Stomach (tissue), 8 donors: ENCODE measurements at regions not wholly inside any gene's neighbourhood (a gene's known extent, or its start where the extent isn't known, plus 50 kb on each side); places are given as distances from the start of the nearest gene placed in this dataset.

Source experiments
- DNase-seq, 2 donors: peaks; one replicate each; pipeline versions ENCODE4 v3.0.0 to v3.0.0-alpha.2; 2013 to 2019
- H3K27ac ChIP-seq, 5 donors: fragments of 200-600 bp in 4 of 5; sonication (generic) in 4 of 5; one replicate each; pipeline ENCODE4 v1.5.1; 2013 to 2019; ENCODE audit warnings: mild to moderate bottlenecking in 1 of 5, moderate library complexity in 1 of 5
- H3K27me3 ChIP-seq, 3 donors: fragments of 200-600 bp; sonication (generic); one replicate each; pipeline ENCODE4 v1.5.1; 2017 to 2019; ENCODE audit warnings: mixed run types in 1 of 3
- H3K36me3 ChIP-seq, 4 donors: fragments of 200-600 bp; sonication (generic); 1 replicate in 3 of 4; 2 replicates in 1 of 4; pipeline ENCODE4 v1.5.1; 2016 to 2019
- H3K4me1 ChIP-seq, 4 donors: fragments of 200-600 bp; sonication (generic); one replicate each; pipeline ENCODE4 v1.5.1; 2016 to 2019
- H3K4me3 ChIP-seq, 4 donors: fragments of 200-600 bp; sonication (generic) in 3 of 4; one replicate each; pipeline ENCODE4 v1.5.1; 2016 to 2019; ENCODE audit warnings: mild to moderate bottlenecking in 1 of 4
- H3K9me3 ChIP-seq, 4 donors: fragments of 200-600 bp; sonication (generic); one replicate each; pipeline ENCODE4 v1.5.1; 2016 to 2019
- CTCF ChIP-seq, 7 experiments: fragments of 450-650 bp in 4 of 7; fragments of 200-600 bp in 3 of 7; sonication (generic) in 3 of 7; IDR thresholded peaks; one replicate each; pipeline ENCODE4 v1.5.1; 2016 to 2019; ENCODE audit warnings: antibody characterized with exemption in 7 of 7, control low read depth in 2 of 7, mild to moderate bottlenecking in 1 of 7
- EP300 ChIP-seq: sonication (generic); formaldehyde crosslinking; IDR thresholded peaks from one replicate; pipeline ENCODE4 v1.6.1; 2017; ENCODE audit warnings: antibody characterized with exemption
- POLR2A ChIP-seq, 4 donors: fragments of 450-650 bp; IDR thresholded peaks; one replicate each; pipeline ENCODE4 v1.6.1; 2016; ENCODE audit warnings: antibody characterized with exemption in 4 of 4, control low read depth in 2 of 4, mild to moderate bottlenecking in 1 of 4, moderate library complexity in 1 of 4
- POLR2AphosphoS5 ChIP-seq, 3 donors: sonication (generic); formaldehyde crosslinking; IDR thresholded peaks; one replicate each; pipeline ENCODE4 v1.6.1; 2016; ENCODE audit warnings: antibody characterized with exemption in 3 of 3
- WGBS, 5 donors: extraction: QIAGEN DNeasy Blood & Tissue Kit in 3 of 5; methylation state at CpG; one replicate each; pipeline versions ENCODE4 v1.1.5 to v1.1.7; 2013 to 2018; 5-methylcytosine and 5-hydroxymethylcytosine counted together
- intact Hi-C: fragments of 100-400 bp; cut with DNase I; formaldehyde crosslinking; loops from one replicate; pipeline ENCODE4 v1.15.1; 2023; ENCODE audit warnings: low total_unique reads
- donor health status: healthy with polysubstance abuse.
- donor health status: Bipolar disorder and iron deficiency.
- donor health status: healthy.

GRCh38 chrY:15805985-15806384 lies 1281.7 kb downstream of the NLGN4Y start:
- no peak for DNase-seq
- no peak for TF ChIP-seq CTCF (IDR thresholded peaks at IDR 0.05)
- TF ChIP-seq POLR2A (IDR thresholded peaks at IDR 0.05) = no peak
- no peak for TF ChIP-seq EP300
- no peak for TF ChIP-seq POLR2AphosphoS5 (IDR thresholded peaks at IDR 0.05)
- intact Hi-C loops = no loop called here
- Histone ChIP-seq H3K27ac (no peak overlapping the region), H3K9me3 (no peaks in the 10 kb centered on the region), H3K4me1 (no peaks in the 10 kb centered on the region), H3K27me3 (no peaks in the 10 kb centered on the region), H3K36me3 (no peaks in the 10 kb centered on the region), H3K4me3 (no peak overlapping the region)

- no peaks in the 10 kb centered on the region for H3K4me1 ChIP-seq
- H3K9me3 ChIP-seq = no peaks in the 10 kb centered on the region
- H3K4me3 ChIP-seq = no peak overlapping the region
- DNase-seq = no peak
- no peak overlapping the region for H3K27ac ChIP-seq
- no peak for TF ChIP-seq POLR2A (IDR thresholded peaks at IDR 0.05)
- TF ChIP-seq EP300 = no peak
- TF ChIP-seq CTCF (IDR thresholded peaks at IDR 0.05) = no peak
- TF ChIP-seq POLR2AphosphoS5 (IDR thresholded peaks at IDR 0.05) = no peak
- no peaks in the 10 kb centered on the region for H3K36me3 ChIP-seq
- intact Hi-C loops = no loop called here
- WGBS, 5 donors = 81 to 86% (median 81%) methylated on average over 3 to 6 of the region's 6 CpGs; no CpG with 5 or more reads in 2 of the 5 donors
- no peaks in the 10 kb centered on the region for H3K27me3 ChIP-seq
Measured at GRCh38 chrY:15814241-15814640, 1289.9 kb downstream of the NLGN4Y start.
